K562 (cell line): ENCODE measurements at regions not wholly inside any gene's neighbourhood (a gene's known extent, or its start where the extent isn't known, plus 50 kb on each side); places are given as distances from the start of the nearest gene placed in this dataset.

ENCODE experiments used
- ATAC-seq: fragments of 200-7000 bp; cut with Tn5 transposase; 3 replicates; pipeline ENCODE4 v1.9.1; 2020; ENCODE audit warnings: moderate library complexity
- BruUV-seq: library from RNA; stranded (reverse); fragments of 400-500 nt; replicated peaks from 2 replicates; lab custom pipeline; 2021; lab: Mats Ljungman, UMichigan
- CTCF ChIA-PET: fragments of 300-600 bp; formaldehyde crosslinking; extraction: SDS; loops from one replicate; lab custom pipeline; 2021; ENCODE audit warnings: low intra/inter-chr PET ratio; lab: Yijun Ruan, JAX
- POLR2A ChIA-PET: fragments of 300-600, 350-650 bp; sonication (Branson Sonifier 250); formaldehyde crosslinking; extraction: SDS; loops from one replicate; lab custom pipeline; 2021; ENCODE audit warnings: antibody characterized with exemption, inconsistent platforms; lab: Yijun Ruan, JAX
- DNase-seq, 4 experiments: peaks; one replicate each; pipeline versions ENCODE4 v3.0.0 to v3.0.0-alpha.2; 2011 to 2018; ENCODE audit warnings: low spot score in 3 of 4, mixed read lengths in 3 of 4; ENCODE audit errors: extremely low read depth in 1 of 4
- FAIRE-seq: peaks from 2 replicates; lab custom pipeline; 2011; peaks lifted over from hg19 to GRCh38; lab: Jason Lieb, UNC
- H2AFZ ChIP-seq: 2 replicates; pipeline ENCODE4 v1.6.0; 2011; ENCODE audit warnings: low read depth, low read length, control low read depth, inconsistent platforms
- H3K27ac ChIP-seq: fragments of 200-600 bp; 3 replicates; pipeline ENCODE4 v1.8.0; 2011; ENCODE audit warnings: low read depth, mild to moderate bottlenecking, control low read depth, inconsistent platforms, low read length, moderate library complexity, mixed read lengths; ENCODE audit errors: extremely low read depth
- H3K27me3 ChIP-seq, 2 experiments: fragments of 300-600 bp in 1 of 2; 2 replicates in 1 of 2; 3 replicates in 1 of 2; pipeline versions ENCODE4 v1.6.0 to v1.8.0; 2011; ENCODE audit warnings: inconsistent platforms in 2 of 2, low read length in 2 of 2, mild to moderate bottlenecking in 1 of 2, mixed read lengths in 1 of 2, moderate library complexity in 1 of 2; ENCODE audit not compliant: control insufficient read depth in 2 of 2, insufficient read depth in 2 of 2
- H3K36me3 ChIP-seq: fragments of 300-600 bp; 3 replicates; pipeline ENCODE4 v1.8.0; 2011; ENCODE audit warnings: mild to moderate bottlenecking, low read length, inconsistent platforms; ENCODE audit not compliant: control insufficient read depth, insufficient read depth
- H3K4me1 ChIP-seq, 2 experiments: fragments of 200-600 bp in 1 of 2; replicated peaks in 1 of 2; 2 replicates in 1 of 2; 3 replicates in 1 of 2; pipeline versions ENCODE4 v1.5.1 to v1.8.0; 2011; ENCODE audit warnings: inconsistent platforms in 2 of 2, low read length in 2 of 2, mild to moderate bottlenecking in 1 of 2, mixed read lengths in 1 of 2, moderate library complexity in 1 of 2; ENCODE audit not compliant: control insufficient read depth in 2 of 2, insufficient read depth in 2 of 2
- H3K4me2 ChIP-seq: 2 replicates; pipeline ENCODE4 v1.6.1; 2011; ENCODE audit warnings: low read length, control low read depth, inconsistent platforms, mixed read lengths; ENCODE audit not compliant: insufficient read depth
- H3K4me3 ChIP-seq: fragments of 200-600 bp; sonication (generic), shearing (Covaris generic); 2 replicates; pipeline ENCODE4 v1.5.1; 2016; ENCODE audit warnings: control low read depth, inconsistent platforms
- H3K79me2 ChIP-seq: fragments of 200-600 bp; 3 replicates; pipeline ENCODE4 v1.8.0; 2011; ENCODE audit warnings: low read length, inconsistent platforms; ENCODE audit not compliant: control insufficient read depth, insufficient read depth
- H3K9ac ChIP-seq, 2 experiments: 2 replicates each; pipeline versions ENCODE4 v1.6.0 to v1.6.1; 2011; ENCODE audit warnings: low read depth in 2 of 2, low read length in 2 of 2, control low read depth in 1 of 2, inconsistent platforms in 1 of 2, mild to moderate bottlenecking in 1 of 2, mixed read lengths in 1 of 2; ENCODE audit not compliant: insufficient read depth in 1 of 2
- H3K9me1 ChIP-seq: one replicate; pipeline ENCODE4 v1.6.0; 2011; ENCODE audit warnings: inconsistent platforms, mild to moderate bottlenecking, low read length, moderate library complexity; ENCODE audit not compliant: control insufficient read depth, insufficient read depth
- H3K9me3 ChIP-seq: replicated peaks from 2 replicates; pipeline ENCODE4 v1.5.1; 2011; ENCODE audit warnings: low read depth, low read length, inconsistent platforms; ENCODE audit not compliant: control insufficient read depth, insufficient read depth
- H4K20me1 ChIP-seq: replicated peaks from 2 replicates; pipeline ENCODE4 v1.6.1; 2011; ENCODE audit warnings: low read length, inconsistent platforms, mixed read lengths; ENCODE audit not compliant: control insufficient read depth, insufficient read depth
- CBFA2T3 ChIP-seq: fragments of 450-650 bp; IDR thresholded peaks from 2 replicates; pipeline ENCODE4 v1.6.1; 2017
- CBFB ChIP-seq: sonication (generic); formaldehyde crosslinking; IDR thresholded peaks from 2 replicates; pipeline ENCODE4 v1.4.0; 2020; ENCODE audit warnings: mild to moderate bottlenecking, missing genetic modification reagents
- CCAR2 ChIP-seq: fragments of 200-400 bp; formaldehyde crosslinking; IDR thresholded peaks from 2 replicates; pipeline ENCODE4 v1.6.1; 2017; ENCODE audit warnings: mild to moderate bottlenecking, low read depth, low read length
- CHAMP1 ChIP-seq: fragments of 450-650 bp; IDR thresholded peaks from 2 replicates; pipeline ENCODE4 v1.6.1; 2016; ENCODE audit warnings: mild to moderate bottlenecking
- CTBP1 ChIP-seq: fragments of 450-650 bp; IDR thresholded peaks from 2 replicates; pipeline ENCODE4 v1.6.1; 2016; ENCODE audit warnings: borderline replicate concordance
- DNMT1 ChIP-seq: fragments of 450-650 bp; IDR thresholded peaks from 2 replicates; pipeline ENCODE4 v1.6.1; 2016; ENCODE audit warnings: antibody characterized with exemption, mild to moderate bottlenecking
- FOSL1 ChIP-seq: fragments of 200-800 bp; sonication (Bioruptor generic); conservative IDR thresholded peaks from 2 replicates; pipeline ENCODE4 v1.6.1; 2016; ENCODE audit warnings: missing genetic modification characterization, missing compliant biosample characterization
- FOXJ2 ChIP-seq: fragments of 200-800 bp; sonication (Bioruptor generic); IDR thresholded peaks from 2 replicates; pipeline ENCODE4 v1.6.1; 2016; ENCODE audit warnings: missing genetic modification characterization, missing compliant biosample characterization
- HDAC1 ChIP-seq, 2 experiments: fragments of 450-650 bp; IDR thresholded peaks; 2 replicates each; pipeline ENCODE4 v1.6.1; 2016 to 2017; ENCODE audit warnings: inconsistent platforms in 1 of 2, mild to moderate bottlenecking in 1 of 2, moderate library complexity in 1 of 2
- MCM5 ChIP-seq: fragments of 450-650 bp; IDR thresholded peaks from 2 replicates; pipeline ENCODE4 v1.6.1; 2016; ENCODE audit warnings: low read depth
- MXD1 ChIP-seq: fragments of 250-450 bp; sonication (Bioruptor Pico); IDR thresholded peaks from 2 replicates; pipeline ENCODE4 v1.8.0; 2021; ENCODE audit warnings: borderline replicate concordance, mild to moderate bottlenecking, moderate library complexity; ENCODE audit not compliant: poor library complexity, severe bottlenecking
- PHF21A ChIP-seq: fragments of 450-650 bp; IDR thresholded peaks from 2 replicates; pipeline ENCODE4 v1.6.1; 2017; ENCODE audit warnings: low read depth, borderline replicate concordance
- POLR3G ChIP-seq: IDR thresholded peaks from 2 replicates; pipeline ENCODE4 v1.6.1; 2011; ENCODE audit not compliant: insufficient read length, insufficient replicate concordance; ENCODE audit errors: extremely low read depth
- SMAD1 ChIP-seq: fragments of 150-350 bp; IDR thresholded peaks from 2 replicates; pipeline ENCODE4 v1.6.1; 2014; ENCODE audit warnings: low read length, low read depth; ENCODE audit not compliant: partially characterized antibody
- ZBTB33 ChIP-seq: sonication (generic); formaldehyde crosslinking; IDR thresholded peaks from 2 replicates; pipeline ENCODE4 v1.8.1; 2023; ENCODE audit warnings: mild to moderate bottlenecking, missing genetic modification reagents
- ZNF165 ChIP-seq: fragments of 250-450 bp; sonication (Bioruptor Pico); IDR thresholded peaks from 2 replicates; pipeline ENCODE4 v1.4.0; 2020; ENCODE audit warnings: borderline replicate concordance
- ZNF23 ChIP-seq: fragments of 250-450 bp; sonication (Bioruptor Pico); IDR thresholded peaks from 2 replicates; pipeline ENCODE4 v1.4.0; 2020; ENCODE audit warnings: mild to moderate bottlenecking
- ZNF695 ChIP-seq: fragments of 450-650 bp; formaldehyde crosslinking; IDR thresholded peaks from 2 replicates; pipeline ENCODE4 v1.4.0; 2020; ENCODE audit warnings: mild to moderate bottlenecking, moderate library complexity
- WGBS: fragments of 100-300 bp; shearing (Covaris generic); methylation state at CpG from one replicate; pipeline ENCODE4 v1.1.6; 2016; ENCODE audit warnings: low coverage, mixed read lengths; ENCODE audit not compliant: insufficient coverage; ENCODE audit errors: missing lambda C conversion rate; 5-methylcytosine and 5-hydroxymethylcytosine counted together
- in situ Hi-C: fragments of 300-500 bp; cut with MboI; formaldehyde crosslinking; loops from 4 replicates; pipeline ENCODE4 v1.15.0; 2018; ENCODE audit warnings: inconsistent platforms, mixed read lengths
- intact Hi-C: fragments of 100-400 bp; cut with micrococcal nuclease; formaldehyde crosslinking; loops from 2 replicates; pipeline ENCODE4 v1.14.2; 2022

GRCh38 chr16:65833171-65833871, 533.2 kb upstream of the CDH5 start:
- WGBS: 0% methylated on average over 4 of the region's 4 CpGs
- ChIA-PET POLR2A (interaction anchor here (0.6 to 0.9 kb wide), 2 partner anchors 15 to 167 kb away, joined by 3 to 4 read pairs; no protein-coding TSS in a partner anchor), CTCF (no interaction called here)
- FAIRE-seq: no peak
- DNase-seq: peak in 1 of 4 experiments; percentile 16
- Histone ChIP-seq H4K20me1 (no peaks in the 10 kb centered on the region), H2AFZ (no peak overlapping the region), H3K27ac (no peak overlapping the region), H3K9me3 (no peaks in the 10 kb centered on the region), H3K4me1 (peaks cover 0 to 2% of the 10 kb centered on the region in 2 experiments; a peak in 2 of 5 replicates), H3K9me1 (no peaks in the 10 kb centered on the region), H3K36me3 (no peaks in the 10 kb centered on the region), H3K27me3 (no peaks in the 10 kb centered on the region), H3K9ac (no peak overlapping the region), H3K4me3 (no peak overlapping the region), H3K79me2 (no peaks in the 10 kb centered on the region), H3K4me2 (no peak overlapping the region)
- intact Hi-C loops (no loop called here), in situ Hi-C loops (no loop called here)
- BruUV-seq: no TSS peak
- ATAC-seq: no peak
- TF ChIP-seq ZNF165 (no peak), POLR3G (no peak), ZBTB33 (CRISPR knock-in tag) (no peak), CBFB (no peak), CTBP1 (0 out of 2 replicates have a peak, but pooled peaks have one; percentile 16), FOXJ2 (tag) (0 out of 2 replicates have a peak, but pooled peaks have one; percentile 16), SMAD1 (no peak), PHF21A (no peak), ZNF23 (CRISPR knock-in tag) (no peak), FOSL1 (peak; percentile 51; the same call in 1 of the 2 replicates), CHAMP1 (no peak), MCM5 (no peak), CBFA2T3 (peak; percentile 36), DNMT1 (no peak), ZNF695 (no peak), MXD1 (CRISPR knock-in tag) (no peak), CCAR2 (no peak), HDAC1 (IDR thresholded peaks at IDR 0.05) (no peak)
